GM21381 (cell line): ENCODE measurements at regions not wholly inside any gene's neighbourhood (a gene's known extent, or its start where the extent isn't known, plus 50 kb on each side); places are given as distances from the start of the nearest gene placed in this dataset.
"Not testable (repeated sequence)": the region's sequence is repeated elsewhere in the genome, so short reads cannot be mapped to it uniquely, and the experiment has no call there.

Experiments
- ATAC-seq: cut with Tn5 transposase; IDR thresholded peaks from one replicate; pipeline ENCODE4 v1.9.1; 2021; ENCODE audit warnings: mild to moderate bottlenecking, moderate library complexity; ENCODE audit not compliant: unreplicated experiment

DNA sequence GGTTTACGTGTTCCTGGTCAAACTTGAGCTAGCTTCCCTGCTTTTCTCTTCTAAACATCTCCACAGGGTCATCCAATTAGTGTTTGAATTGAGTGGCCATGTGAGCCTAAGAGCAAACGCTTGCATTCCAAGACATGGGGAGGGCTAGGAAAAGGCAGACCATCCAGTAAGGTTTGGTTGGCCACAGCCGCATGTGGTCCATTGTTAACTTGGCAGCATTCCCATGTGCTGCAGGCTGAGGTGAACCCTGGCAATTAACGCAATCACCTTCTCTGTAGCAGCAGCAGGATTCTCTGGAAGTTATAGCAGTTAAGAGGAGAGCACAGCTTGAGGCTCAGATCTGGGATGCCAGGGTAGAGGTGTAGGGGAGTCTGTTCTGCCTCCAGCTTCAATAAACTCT, 502.2 kb upstream of the LMCD1 start:
- no peak for ATAC-seq

GRCh38 chr3:8001307-8001706, 500.3 kb upstream of the LMCD1 start:
- ATAC-seq, result no peak

- no peak for ATAC-seq
Observed at GRCh38 chr3:8001712-8002111, 499.9 kb upstream of the LMCD1 start.

DNA sequence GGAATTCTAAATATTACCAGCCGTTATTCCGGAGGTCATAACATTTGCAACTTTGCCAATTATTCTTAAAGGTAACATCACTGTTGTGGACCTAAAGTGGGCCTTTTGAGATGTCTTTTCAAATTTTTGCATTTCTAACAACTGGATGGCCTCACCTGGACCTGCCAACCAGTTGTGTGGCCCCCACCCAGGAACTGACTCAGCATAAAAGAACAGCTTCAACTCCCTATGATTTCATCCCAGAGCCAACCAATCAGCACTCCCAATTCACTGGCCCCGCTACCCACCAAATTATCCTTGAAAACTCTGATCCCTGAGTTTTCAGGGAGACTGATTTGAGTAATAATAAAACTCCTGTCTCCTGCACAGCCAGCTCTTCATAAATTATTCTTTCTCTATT, 489.7 kb upstream of the LMCD1 start:
- ATAC-seq, result no peak

GRCh38 chr3:8020047-8020841, 481.4 kb upstream of the LMCD1 start:
- ATAC-seq, result no peak

DNA sequence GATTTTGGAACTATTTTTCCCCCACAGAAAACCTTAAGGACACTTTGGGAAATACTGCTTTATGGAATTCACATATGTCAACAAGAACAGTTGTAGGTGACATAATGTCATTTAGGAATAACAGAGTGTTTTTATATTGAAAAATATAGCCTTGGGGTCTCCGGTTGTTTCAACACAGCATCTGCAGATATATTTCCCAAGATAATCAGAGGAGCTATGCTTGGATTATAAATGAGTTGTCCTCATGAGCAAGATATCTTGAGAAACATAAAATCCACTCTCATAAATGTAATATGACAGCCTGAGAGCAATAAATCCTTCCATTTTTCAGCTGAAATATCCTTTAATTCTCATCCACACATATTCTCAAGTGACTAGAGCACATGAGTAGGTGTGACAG, 473.7 kb upstream of the LMCD1 start:
- ATAC-seq, result no peak

DNA sequence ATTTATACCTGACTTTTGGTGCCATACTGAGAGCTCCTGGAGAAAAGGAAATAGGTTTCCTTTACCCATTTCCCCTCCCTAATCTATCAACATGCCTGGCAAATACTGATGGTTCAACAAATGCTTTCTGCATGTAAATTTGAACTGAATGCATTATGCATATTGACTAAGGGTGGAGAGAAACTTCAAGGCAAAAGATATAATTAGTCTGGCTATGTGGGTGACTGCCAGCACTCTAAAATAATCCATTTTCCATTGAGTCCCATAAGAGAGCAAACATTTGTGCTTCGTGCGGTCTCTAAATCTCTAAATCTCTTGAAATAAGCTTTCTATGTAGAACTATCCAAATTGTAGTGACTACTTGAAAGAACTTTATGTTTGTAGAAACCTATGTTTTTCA, 451.3 kb upstream of the LMCD1 start:
- ATAC-seq, result no peak

- no peak for ATAC-seq
Observed at GRCh38 chr3:8052659-8053058, 449.0 kb upstream of the LMCD1 start.

GRCh38 chr3:8068135-8068534, 433.5 kb upstream of the LMCD1 start:
- ATAC-seq, result not testable (repeated sequence)

DNA sequence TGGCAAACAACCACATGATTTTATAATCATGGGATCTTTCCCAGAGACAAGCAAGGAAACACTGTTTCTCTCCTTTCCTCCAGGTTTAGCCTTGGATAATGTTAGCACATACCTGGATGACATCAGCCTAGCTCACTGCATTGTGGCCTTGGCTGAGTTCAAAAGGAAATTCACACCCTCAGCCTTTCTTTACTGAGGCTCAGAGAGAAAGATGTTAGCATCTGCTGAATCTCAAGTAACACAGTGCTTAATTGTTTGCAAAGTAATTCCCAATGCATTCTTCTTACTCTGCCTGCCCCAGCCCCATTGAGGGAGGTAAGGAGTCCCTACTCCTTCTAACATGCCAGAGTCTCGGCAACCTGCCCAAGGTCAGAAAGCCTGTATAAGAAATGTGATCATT, 432.2 kb upstream of the LMCD1 start:
- no peak for ATAC-seq

DNA sequence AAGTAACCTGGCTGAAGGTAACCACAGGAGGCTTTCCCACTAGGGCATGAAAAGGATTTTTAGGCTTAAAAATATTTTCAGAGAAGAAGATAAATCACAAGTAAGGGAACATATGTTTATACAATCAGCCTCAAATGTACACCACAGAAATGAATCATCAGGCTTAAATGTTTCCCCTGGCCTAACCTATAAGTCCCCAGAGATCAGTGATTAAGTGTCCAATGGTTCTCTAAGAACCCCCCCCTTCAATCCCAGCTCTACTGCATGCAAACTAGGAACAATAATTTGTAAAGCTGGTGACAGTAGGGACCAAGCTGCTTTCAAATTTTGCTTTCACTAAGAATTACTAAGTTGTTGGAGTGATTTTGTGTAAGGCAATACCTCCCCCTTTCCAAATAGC, 431.6 kb upstream of the LMCD1 start:
- ATAC-seq, result no peak

- ATAC-seq, result not testable (repeated sequence)
Observed at GRCh38 chr3:8074740-8075139, 426.9 kb upstream of the LMCD1 start.

DNA sequence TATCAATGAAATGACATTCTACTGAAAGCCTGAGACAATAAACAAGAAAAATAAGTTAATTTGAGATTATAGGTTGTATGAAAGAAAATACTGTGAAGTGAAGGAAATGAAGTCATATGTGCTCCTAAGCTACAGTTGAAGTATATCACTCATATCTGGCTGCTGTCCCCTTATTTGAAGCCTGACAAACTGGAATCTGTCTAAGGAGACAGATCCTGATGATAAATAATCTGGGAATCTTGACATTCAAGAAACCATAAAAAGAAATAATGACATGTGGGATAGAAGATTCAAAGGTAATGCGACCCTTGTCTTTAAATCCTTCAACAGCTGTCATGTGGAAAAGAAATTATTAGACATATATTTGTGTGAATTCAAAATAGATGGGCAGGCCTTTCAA, 424.5 kb upstream of the LMCD1 start:
- ATAC-seq, result no peak

DNA sequence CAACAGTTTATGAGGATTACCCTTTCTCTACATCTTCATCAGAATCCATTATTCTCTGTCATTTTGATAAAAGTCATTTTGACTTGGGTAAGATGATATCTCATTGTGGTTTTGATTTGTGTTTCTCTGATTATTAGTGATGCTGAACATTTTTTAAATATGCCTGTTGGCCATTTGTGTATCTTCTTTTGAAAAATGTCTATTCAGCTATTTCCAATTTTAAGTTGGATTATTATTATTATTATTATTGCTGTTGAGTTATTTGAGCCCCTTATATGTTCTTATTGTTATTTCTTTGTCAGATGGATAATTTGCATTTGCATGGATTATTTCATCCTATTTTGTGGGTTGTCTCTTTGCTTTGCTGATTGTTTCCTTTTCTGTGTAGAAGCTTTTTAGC, 421.2 kb upstream of the LMCD1 start:
- ATAC-seq, result no peak

- no peak for ATAC-seq
Observed at GRCh38 chr3:8085498-8085897, 416.1 kb upstream of the LMCD1 start.

- ATAC-seq, result no peak
Observed at GRCh38 chr3:8087951-8088350, 413.7 kb upstream of the LMCD1 start.

DNA sequence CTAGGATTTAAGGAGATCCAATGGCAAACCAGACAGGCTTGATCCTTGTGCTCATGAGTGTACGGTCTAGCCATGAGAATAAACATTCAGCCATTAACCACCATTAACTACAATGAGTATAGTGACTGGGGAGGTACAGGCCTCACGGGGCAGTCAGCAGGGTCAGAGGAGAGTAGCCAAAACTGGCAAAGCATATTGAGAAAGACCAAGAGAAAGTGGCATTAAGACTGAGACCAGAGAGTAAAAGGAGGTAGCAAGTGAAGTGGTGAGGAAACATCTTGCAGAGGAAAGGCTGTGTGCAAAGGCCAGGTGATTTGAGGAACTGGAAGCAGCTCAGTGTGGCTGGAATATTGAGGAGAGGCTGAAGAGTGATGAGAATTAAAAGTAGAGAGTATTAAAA, 407.2 kb upstream of the LMCD1 start:
- no peak for ATAC-seq

DNA sequence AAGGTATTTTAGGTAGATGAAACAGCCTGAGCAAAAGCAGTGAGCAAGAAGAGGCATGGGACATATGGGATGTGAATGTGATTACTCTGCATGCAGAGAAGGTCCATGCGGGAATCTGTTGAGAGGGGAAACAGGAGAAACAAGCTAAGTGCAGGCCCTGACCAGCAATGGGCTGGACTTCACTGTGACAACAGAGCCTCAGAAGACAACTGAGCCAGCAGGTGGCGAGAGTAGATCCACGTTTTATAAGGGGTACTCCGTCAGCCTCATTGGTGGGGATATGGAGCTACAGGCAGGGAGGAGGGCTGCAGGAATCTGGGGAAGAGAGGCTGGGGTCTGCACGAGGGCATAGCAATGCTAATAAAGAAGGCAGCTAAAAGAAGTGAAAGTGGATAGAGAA, 405.9 kb upstream of the LMCD1 start:
- ATAC-seq, result no peak

- no peak for ATAC-seq
Observed at GRCh38 chr3:8097690-8098089, 403.9 kb upstream of the LMCD1 start.

- ATAC-seq, result no peak
Observed at GRCh38 chr3:8103954-8104353, 397.7 kb upstream of the LMCD1 start.

DNA sequence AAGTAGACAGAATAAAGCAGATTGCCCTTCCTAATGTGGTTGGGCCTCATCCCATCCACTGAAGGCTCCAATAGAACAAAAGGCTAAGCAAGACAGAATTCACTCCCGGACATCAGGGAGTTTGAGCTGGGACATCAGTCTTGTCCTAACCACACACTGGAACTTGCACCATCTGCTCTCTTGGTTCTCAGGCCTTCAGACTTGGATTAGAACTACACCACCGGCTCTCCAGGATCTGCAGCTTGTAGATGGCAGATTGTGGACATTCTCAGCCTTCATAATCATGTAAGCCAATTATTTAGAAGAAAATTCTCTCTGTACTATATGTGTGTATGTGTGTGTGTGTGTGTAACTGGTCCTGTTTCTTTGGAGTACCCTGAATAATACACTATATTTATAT, 394.7 kb upstream of the LMCD1 start:
- ATAC-seq, result no peak

GRCh38 chr3:8110966-8111798, 390.4 kb upstream of the LMCD1 start:
- peak; percentile 96 for ATAC-seq
